SU-DHL-6 (cell line): ENCODE measurements at regions not wholly inside any gene's neighbourhood (a gene's known extent, or its start where the extent isn't known, plus 50 kb on each side); places are given as distances from the start of the nearest gene placed in this dataset.
"Not testable (repeated sequence)": the region's sequence is repeated elsewhere in the genome, so short reads cannot be mapped to it uniquely, and the experiment has no call there.

Source experiments
- H2AFZ ChIP-seq: fragments of 200-600 bp; sonication (generic); 2 replicates; pipeline ENCODE4 v1.6.1; 2014; ENCODE audit warnings: low read depth, mild to moderate bottlenecking, moderate library complexity, mixed read lengths, antibody characterized with exemption, low read length; ENCODE audit not compliant: severe bottlenecking
- H3F3A ChIP-seq: fragments of 200-600 bp; shearing (Covaris generic); 2 replicates; pipeline ENCODE4 v1.6.0; 2016; ENCODE audit warnings: antibody characterized with exemption, mild to moderate bottlenecking; ENCODE audit not compliant: insufficient read depth
- H3K27ac ChIP-seq: fragments of 200-600 bp; sonication (generic); 2 replicates; pipeline ENCODE4 v1.5.1; 2016; ENCODE audit warnings: low read depth, mild to moderate bottlenecking, low read length, moderate library complexity, mixed read lengths
- H3K27me3 ChIP-seq: fragments of 200-600 bp; sonication (generic), shearing (Covaris generic); 2 replicates; pipeline ENCODE4 v1.6.0; 2014; ENCODE audit warnings: mild to moderate bottlenecking, low read length
- H3K36me3 ChIP-seq: fragments of 200-600 bp; sonication (generic); 2 replicates; pipeline ENCODE4 v1.6.1; 2014; ENCODE audit warnings: mild to moderate bottlenecking, low read length, mixed read lengths
- H3K4me2 ChIP-seq: fragments of 300-600, 200-600 bp; shearing (Covaris generic), sonication (generic); 2 replicates; pipeline ENCODE4 v1.6.0; 2014; ENCODE audit warnings: low read length, low read depth, mild to moderate bottlenecking; ENCODE audit not compliant: poor library complexity, severe bottlenecking
- H3K4me3 ChIP-seq: fragments of 200-600 bp; sonication (generic); 2 replicates; pipeline ENCODE4 v1.5.1; 2014; ENCODE audit warnings: antibody characterized with exemption, low read length, mild to moderate bottlenecking, mixed read lengths; ENCODE audit not compliant: insufficient read depth, poor library complexity, severe bottlenecking
- H3K79me2 ChIP-seq: fragments of 200-600 bp; sonication (generic); 2 replicates; pipeline ENCODE4 v1.6.1; 2014; ENCODE audit warnings: mild to moderate bottlenecking, low read length, moderate library complexity; ENCODE audit not compliant: insufficient read depth
- H3K9ac ChIP-seq: fragments of 200-600 bp; sonication (generic); 2 replicates; pipeline ENCODE4 v1.7.0; 2014; ENCODE audit warnings: mild to moderate bottlenecking, low read length
- H3K9me2 ChIP-seq: fragments of 200-600 bp; sonication (generic); replicated peaks from 2 replicates; pipeline ENCODE4 v1.6.1; 2014; ENCODE audit warnings: low read length; ENCODE audit not compliant: insufficient read depth
- H3K9me3 ChIP-seq: fragments of 200-600 bp; sonication (generic); 2 replicates; pipeline ENCODE4 v1.6.1; 2014; ENCODE audit warnings: low read length, mixed read lengths; ENCODE audit not compliant: insufficient read depth
- H4K20me1 ChIP-seq: fragments of 200-600 bp; sonication (generic); 2 replicates; pipeline ENCODE4 v1.6.1; 2014; ENCODE audit warnings: low read depth, mild to moderate bottlenecking, antibody characterized with exemption, low read length, moderate library complexity, mixed read lengths
- CTCF ChIP-seq: fragments of 200-600 bp; sonication (generic); IDR thresholded peaks from one replicate; pipeline ENCODE4 v1.5.1; 2017; ENCODE audit warnings: antibody characterized with exemption, mild to moderate bottlenecking, low read length, moderate library complexity; ENCODE audit not compliant: insufficient read depth, poor library complexity, severe bottlenecking
- EZH2phosphoT487 ChIP-seq: fragments of 200-600 bp; sonication (generic), shearing (Covaris generic); conservative IDR thresholded peaks from 2 replicates; pipeline ENCODE4 v1.6.1; 2018; ENCODE audit warnings: mild to moderate bottlenecking, antibody characterized with exemption, low read length, moderate library complexity, mixed read lengths

- no peak overlapping the region for H3K4me3 ChIP-seq
- H3K27me3 ChIP-seq = no peaks in the 10 kb centered on the region
- H3K36me3 ChIP-seq = no peaks in the 10 kb centered on the region
- no peaks in the 10 kb centered on the region for H4K20me1 ChIP-seq
- TF ChIP-seq CTCF = no peak
- no peak for TF ChIP-seq EZH2phosphoT487
- H3K4me2 ChIP-seq = no peak overlapping the region
- H3K9me3 ChIP-seq = no peaks in the 10 kb centered on the region
- H3K9me2 ChIP-seq = no peaks in the 10 kb centered on the region
- no peaks in the 10 kb centered on the region for H3F3A ChIP-seq
- no peak overlapping the region for H3K9ac ChIP-seq
- no peak overlapping the region for H3K27ac ChIP-seq
- no peaks in the 10 kb centered on the region for H3K79me2 ChIP-seq
- no peak overlapping the region for H2AFZ ChIP-seq
These were observed 804.6 kb downstream of the EPHA3 start for GRCh38 chr3:89912031-89912430.

- Histone ChIP-seq H3K27me3 (no peaks in the 10 kb centered on the region), H3K9me2 (no peaks in the 10 kb centered on the region), H3K27ac (no peak overlapping the region), H3K9ac (no peak overlapping the region), H4K20me1 (no peaks in the 10 kb centered on the region), H3K79me2 (no peaks in the 10 kb centered on the region), H3K4me2 (no peak overlapping the region), H3F3A (no peaks in the 10 kb centered on the region), H3K9me3 (no peaks in the 10 kb centered on the region), H2AFZ (no peak overlapping the region), H3K4me3 (no peak overlapping the region), H3K36me3 (no peaks in the 10 kb centered on the region)
- TF ChIP-seq EZH2phosphoT487 = no peak
- no peak for TF ChIP-seq CTCF
These were observed 816.6 kb downstream of the EPHA3 start for GRCh38 chr3:89923921-89924610.

GRCh38 chr3:89925976-89926375, 818.6 kb downstream of the EPHA3 start:
- Histone ChIP-seq H3K4me3 (no peak overlapping the region), H3K79me2 (no peaks in the 10 kb centered on the region), H3K27ac (no peak overlapping the region), H3F3A (no peaks in the 10 kb centered on the region), H4K20me1 (no peaks in the 10 kb centered on the region), H3K27me3 (no peaks in the 10 kb centered on the region), H3K36me3 (no peaks in the 10 kb centered on the region), H2AFZ (no peak overlapping the region), H3K9me2 (no peaks in the 10 kb centered on the region), H3K9me3 (no peaks in the 10 kb centered on the region), H3K4me2 (no peak overlapping the region), H3K9ac (no peak overlapping the region)
- TF ChIP-seq EZH2phosphoT487 (no peak), CTCF (no peak)

- H3K79me2 ChIP-seq = no peaks in the 10 kb centered on the region
- TF ChIP-seq EZH2phosphoT487 (no peak), CTCF (no peak)
- H2AFZ ChIP-seq = no peak overlapping the region
- no peaks in the 10 kb centered on the region for H3K9me2 ChIP-seq
- no peaks in the 10 kb centered on the region; the same call in 1 of the 2 replicates for H3K9me3 ChIP-seq
- H3K4me2 ChIP-seq = no peak overlapping the region
- no peaks in the 10 kb centered on the region for H4K20me1 ChIP-seq
- H3K27ac ChIP-seq = no peak overlapping the region
- H3K27me3 ChIP-seq = no peaks in the 10 kb centered on the region
- H3K9ac ChIP-seq = no peak overlapping the region
- no peak overlapping the region for H3K4me3 ChIP-seq
- H3F3A ChIP-seq = no peaks in the 10 kb centered on the region
- no peaks in the 10 kb centered on the region for H3K36me3 ChIP-seq
These were observed 825.5 kb downstream of the EPHA3 start for GRCh38 chr3:89932882-89933281.

GRCh38 chr3:89944461-89944860, 837.0 kb downstream of the EPHA3 start:
- H2AFZ ChIP-seq, H3K9me3 ChIP-seq, H3K27me3 ChIP-seq, H3F3A ChIP-seq, H3K9ac ChIP-seq, H3K36me3 ChIP-seq, H3K4me2 ChIP-seq, H3K27ac ChIP-seq, H3K4me3 ChIP-seq, H3K79me2 ChIP-seq, H4K20me1 ChIP-seq, H3K9me2 ChIP-seq: not testable (repeated sequence)
